ENCODE measurements at regions not wholly inside any gene's neighbourhood (a gene's known extent, or its start where the extent isn't known, plus 50 kb on each side); places are given as distances from the start of the nearest gene placed in this dataset.

GRCh38 chr4:30434656-30435055 lies 285.5 kb upstream of the PCDH7 start:
- Histone ChIP-seq H3K27ac (ENCODE audit: low read depth) (no peak overlapping the region), H3K36me3 (ENCODE audit: insufficient read depth) (no peaks in the 10 kb centered on the region), H3K79me2 (replicated peaks; ENCODE audit: insufficient read depth) (no peaks in the 10 kb centered on the region), H4K20me1 (replicated peaks; ENCODE audit: insufficient read depth) (no peaks in the 10 kb centered on the region), H3K4me2 (no peak overlapping the region), H3K4me3 (no peak overlapping the region), H3K27me3 (ENCODE audit: insufficient read depth) (no peaks in the 10 kb centered on the region), H2AFZ (peak overlapping the region; percentile 33; the same call in 1 of the 2 replicates), H3K9me2 (ENCODE audit: insufficient read depth) (peaks cover 3% of the 10 kb centered on the region), H3F3A (replicated peaks; ENCODE audit: low read depth) (no peaks in the 10 kb centered on the region), H3K4me1 (ENCODE audit: insufficient read depth) (no peaks in the 10 kb centered on the region)
- Mint-ChIP-seq H3K27me3 (ENCODE audit: insufficient read depth, low read depth, poor library complexity) (no peaks in the 10 kb centered on the region), H3K36me3 (ENCODE audit: low read depth) (no peaks in the 10 kb centered on the region), H3K9me3 (no peaks in the 10 kb centered on the region), H3K4me3 (no peak overlapping the region), H3K4me1 (no peaks in the 10 kb centered on the region), H3K27ac (no peak overlapping the region)
- no peak for ATAC-seq
- TF ChIP-seq CTCF (conservative IDR thresholded peaks at IDR 0.05; ENCODE audit: low read depth in 2 of 2) (no peak), ZNF462 (CRISPR knock-in tag; IDR thresholded peaks at IDR 0.05) (no peak), JUNB (IDR thresholded peaks at IDR 0.05; ENCODE audit: unreplicated experiment) (no peak), CREB1 (CRISPR knock-in tag; IDR thresholded peaks at IDR 0.05; ENCODE audit: low read depth) (no peak), STAT1 (IDR thresholded peaks at IDR 0.05; ENCODE audit: unreplicated experiment) (no peak), POLR2AphosphoS5 (IDR thresholded peaks at IDR 0.05; ENCODE audit: low read depth) (no peak), EZH2 (IDR thresholded peaks at IDR 0.05; ENCODE audit: low read depth, unreplicated experiment) (no peak)
- no peak for DNase-seq (ENCODE audit: low spot score)
